HG02759 (cell line): ENCODE measurements at regions not wholly inside any gene's neighbourhood (a gene's known extent, or its start where the extent isn't known, plus 50 kb on each side); places are given as distances from the start of the nearest gene placed in this dataset.
A peak's percentile ranks its signal among the peaks of the same experiment; 100 is the strongest.

ENCODE experiments used
- ATAC-seq: cut with Tn5 transposase; IDR thresholded peaks from one replicate; pipeline ENCODE4 v1.9.1; 2021; ENCODE audit warnings: mild to moderate bottlenecking, moderate library complexity; ENCODE audit not compliant: unreplicated experiment

GRCh38 chr3:135310317-135310716 is 515.3 kb downstream of the EPHB1 start:
- ATAC-seq = peak; percentile 43

DNA sequence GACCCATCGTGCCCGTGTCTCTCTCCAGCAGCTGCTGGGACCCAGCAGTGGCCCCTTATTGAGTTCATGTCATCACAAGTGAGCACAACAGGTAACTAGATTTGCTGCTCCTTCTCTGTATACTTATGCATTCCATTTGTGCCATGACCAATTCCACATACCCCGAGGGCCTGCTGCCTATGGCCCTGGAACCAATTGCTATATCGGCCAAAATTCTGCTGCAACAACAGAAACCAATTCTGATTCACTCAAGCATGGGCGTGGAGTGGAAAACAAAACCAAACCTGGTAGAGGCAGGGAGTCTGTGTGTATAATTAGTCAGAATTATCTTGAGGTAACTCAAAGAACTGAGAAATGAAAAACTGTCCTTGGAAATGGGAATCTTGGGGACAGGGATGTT is 516.6 kb downstream of the EPHB1 start:
- no peak for ATAC-seq

GRCh38 chr3:135314237-135314636 is 519.2 kb downstream of the EPHB1 start:
- no peak for ATAC-seq

- ATAC-seq = no peak
These were observed 529.2 kb downstream of the EPHB1 start for GRCh38 chr3:135324301-135324700.

- no peak for ATAC-seq
These were observed 530.0 kb downstream of the EPHB1 start for GRCh38 chr3:135325096-135325495.

- ATAC-seq = no peak
These were observed 530.7 kb downstream of the EPHB1 start for GRCh38 chr3:135325726-135326235.

- no peak for ATAC-seq
These were observed 531.8 kb downstream of the EPHB1 start for GRCh38 chr3:135326851-135327250.

DNA sequence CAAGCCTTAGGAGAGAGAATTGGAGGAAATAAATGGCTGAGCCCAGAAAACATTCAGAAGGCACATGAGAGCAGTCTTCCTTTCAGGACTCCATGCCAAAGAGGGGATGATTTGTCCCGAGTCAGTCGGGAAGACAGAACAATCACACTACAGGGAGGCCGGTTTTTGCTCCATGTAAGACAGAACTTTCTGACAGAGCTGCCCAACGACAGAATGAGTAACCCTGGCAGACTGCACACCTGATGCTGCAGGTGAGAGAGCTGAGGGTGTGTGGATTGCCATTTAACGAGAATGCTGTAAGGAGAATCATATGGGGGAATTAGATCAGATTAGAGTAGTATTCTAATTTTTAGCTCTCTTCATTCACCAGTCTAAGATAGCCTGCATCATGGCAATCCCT is 533.0 kb downstream of the EPHB1 start:
- ATAC-seq = no peak

DNA sequence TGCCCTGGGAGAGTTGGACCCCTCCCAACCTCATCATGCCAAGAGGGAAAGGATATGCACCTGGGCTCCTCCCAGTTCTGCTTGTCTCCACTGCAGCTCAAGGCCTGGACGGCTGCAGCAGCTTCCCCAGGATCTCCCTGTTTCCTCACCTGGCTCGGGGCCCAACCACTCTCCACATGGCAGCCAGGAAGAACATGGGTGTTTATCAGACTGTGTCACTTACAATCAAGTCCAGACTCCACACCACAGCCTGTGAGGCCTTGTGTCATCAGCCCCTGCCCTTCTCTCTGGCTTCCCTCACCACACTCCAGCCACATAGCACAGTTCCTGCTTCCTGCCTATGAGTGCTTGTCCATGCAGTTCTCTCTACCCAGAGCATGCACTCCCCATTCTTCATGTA is 534.4 kb downstream of the EPHB1 start:
- no peak for ATAC-seq

DNA sequence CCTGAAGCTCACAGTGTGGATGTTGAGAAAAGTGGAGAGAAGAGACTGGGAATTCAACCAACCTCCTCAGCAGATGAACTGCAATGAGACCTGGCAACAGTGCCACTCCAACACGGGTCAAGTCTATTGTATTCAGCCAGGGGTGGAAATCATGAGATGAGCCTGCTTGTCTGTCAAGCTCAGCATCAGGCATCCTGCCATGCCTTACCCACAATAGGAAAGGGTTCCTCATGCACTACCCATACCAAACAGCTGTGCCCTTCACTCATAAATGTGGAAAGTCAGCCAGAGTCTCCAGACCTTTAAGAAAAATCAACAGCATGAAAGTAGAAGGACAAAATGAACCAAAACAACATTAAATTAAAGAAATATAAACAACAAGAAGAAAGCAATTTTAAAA is 542.1 kb downstream of the EPHB1 start:
- ATAC-seq = no peak

GRCh38 chr3:135348690-135349089 is 553.6 kb downstream of the EPHB1 start:
- ATAC-seq = no peak

DNA sequence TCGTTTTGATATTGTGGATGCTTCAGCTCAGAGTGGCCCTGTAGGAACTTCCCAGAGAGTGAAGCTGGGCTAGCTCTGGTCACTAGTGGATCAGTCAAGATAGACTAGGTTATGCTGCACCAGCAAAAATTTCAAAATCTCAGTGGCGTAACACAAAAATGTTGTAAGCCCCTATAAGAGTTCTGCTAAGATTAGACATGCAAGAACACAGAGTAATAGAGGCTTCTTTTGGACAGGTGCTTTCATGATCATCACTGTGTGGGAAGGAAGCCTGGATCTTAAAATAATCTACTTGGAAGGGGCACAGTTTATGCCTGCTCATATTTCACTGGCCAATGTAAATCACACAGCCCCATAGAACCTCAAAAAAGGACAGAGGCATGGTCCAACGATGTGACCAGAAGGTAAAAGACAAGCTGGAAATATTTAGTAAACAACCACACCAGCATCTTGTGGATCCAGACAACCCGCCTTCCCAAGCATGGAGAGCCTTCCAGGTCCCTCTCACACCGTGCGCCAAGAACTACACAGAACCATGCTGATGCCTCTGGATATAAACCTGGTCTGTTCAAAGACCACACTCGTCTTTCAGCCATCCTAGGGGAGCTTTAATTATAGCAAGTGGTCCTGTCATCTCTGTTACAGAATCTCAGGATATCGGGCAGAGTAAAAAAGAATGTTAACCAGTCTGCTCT is 554.3 kb downstream of the EPHB1 start:
- ATAC-seq = no peak

GRCh38 chr3:135352213-135352612 is 557.2 kb downstream of the EPHB1 start:
- ATAC-seq = no peak

- no peak for ATAC-seq
These were observed 567.8 kb downstream of the EPHB1 start for GRCh38 chr3:135362889-135363288.

GRCh38 chr3:135364676-135365075 is 569.6 kb downstream of the EPHB1 start:
- no peak for ATAC-seq

DNA sequence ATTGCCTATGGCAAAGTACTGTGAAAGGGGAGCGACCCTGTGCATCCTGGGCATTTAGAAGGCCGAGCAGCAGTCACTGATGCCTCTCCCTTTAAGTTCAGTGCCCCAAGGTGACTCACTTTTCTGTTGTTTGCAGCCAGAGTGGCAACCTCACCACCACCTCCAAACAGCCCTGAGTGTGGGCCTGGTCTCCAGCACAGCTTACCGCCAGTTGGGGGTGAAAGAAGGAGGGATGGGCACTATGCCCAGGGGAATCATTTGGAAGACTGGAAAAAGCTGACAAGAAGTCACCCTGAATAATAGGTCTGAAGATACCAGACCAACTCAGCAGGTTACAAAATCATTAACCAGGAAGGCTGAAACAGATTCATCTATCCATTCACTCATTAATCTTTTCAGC is 571.8 kb downstream of the EPHB1 start:
- no peak for ATAC-seq

DNA sequence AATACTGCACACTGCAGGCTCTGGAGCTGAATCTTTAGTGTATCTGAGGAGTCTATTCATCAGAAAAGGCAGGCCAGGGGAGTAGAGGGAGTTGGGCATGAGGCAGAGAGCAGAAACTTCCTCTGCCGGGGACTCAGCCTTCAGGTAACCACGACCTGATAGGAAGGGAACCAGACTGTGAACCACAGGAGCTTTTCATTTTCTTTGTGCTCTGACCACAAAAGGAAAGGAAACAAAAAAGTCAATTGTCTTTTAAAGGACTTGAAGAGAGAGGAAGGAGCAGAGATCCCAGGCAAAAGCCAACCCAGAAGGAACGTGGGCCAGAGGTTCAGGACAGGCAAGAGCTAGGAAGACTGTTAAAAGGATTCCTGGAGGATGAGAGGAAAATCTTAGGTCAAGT is 573.3 kb downstream of the EPHB1 start:
- ATAC-seq = no peak

DNA sequence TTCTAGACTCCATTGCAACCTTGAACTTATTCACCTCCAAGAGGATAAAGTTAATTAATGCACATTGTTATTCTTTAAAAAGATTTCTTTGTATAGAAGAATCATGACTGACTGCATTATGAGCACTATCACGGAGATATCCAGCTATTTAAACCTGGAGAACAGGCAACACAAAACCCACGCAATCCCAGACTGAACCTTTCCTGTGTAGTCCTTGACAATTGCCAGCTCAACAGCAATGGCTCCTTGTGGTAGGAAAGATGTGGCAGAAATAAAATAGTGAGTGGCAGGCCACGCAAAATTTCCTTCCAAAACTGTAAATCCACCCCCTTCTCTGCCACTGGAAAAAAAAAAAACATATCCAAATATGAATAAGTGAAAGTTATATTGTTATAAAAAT is 573.7 kb downstream of the EPHB1 start:
- ATAC-seq = no peak

GRCh38 chr3:135374571-135374970 is 579.5 kb downstream of the EPHB1 start:
- ATAC-seq = no peak

GRCh38 chr3:135382188-135382587 is 583.3 kb upstream of the PPP2R3A start:
- ATAC-seq = no peak

DNA sequence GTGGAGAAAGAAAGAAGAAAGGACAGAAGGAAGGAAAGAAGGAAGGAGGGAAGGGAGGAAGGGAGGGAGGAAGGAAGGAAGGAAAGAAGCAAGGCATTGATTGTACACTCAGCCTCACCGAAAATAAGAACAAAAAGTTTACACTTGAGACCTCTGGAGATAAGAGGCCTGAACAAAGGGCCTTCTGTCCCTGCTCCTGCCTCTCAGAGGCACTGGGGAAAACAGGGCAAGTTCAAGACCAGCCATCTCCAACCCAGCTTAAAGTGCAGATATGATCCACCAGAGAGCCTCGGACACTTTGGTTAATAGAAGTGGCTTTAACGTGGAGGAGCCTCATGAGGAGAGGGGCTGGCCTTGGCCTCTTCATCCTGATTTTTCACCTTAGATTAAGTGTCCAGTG is 582.9 kb upstream of the PPP2R3A start:
- ATAC-seq = no peak

GRCh38 chr3:135383301-135383700 is 582.2 kb upstream of the PPP2R3A start:
- no peak for ATAC-seq

DNA sequence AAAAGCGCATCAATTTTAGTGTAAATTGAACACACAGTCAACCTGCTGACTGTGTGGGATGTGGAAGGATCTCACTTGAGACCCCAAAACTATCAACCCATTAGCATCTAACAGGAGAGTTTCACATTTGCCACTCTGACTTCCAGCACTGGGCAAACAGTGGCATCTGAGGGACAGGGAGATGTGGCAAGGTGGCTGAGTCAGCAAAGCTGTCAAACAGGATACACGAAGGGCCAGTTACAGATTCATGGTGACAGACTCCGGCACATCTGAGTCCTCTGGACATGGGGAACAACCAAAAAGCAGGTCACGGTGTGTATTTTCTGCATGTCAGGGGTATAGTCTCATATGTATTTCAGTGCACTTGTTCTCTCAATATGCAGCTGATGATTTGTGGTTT is 573.4 kb upstream of the PPP2R3A start:
- ATAC-seq = no peak
